ENCODE measurements at regions not wholly inside any gene's neighbourhood (a gene's known extent, or its start where the extent isn't known, plus 50 kb on each side); places are given as distances from the start of the nearest gene placed in this dataset.

- no peak for TF ChIP-seq CTCF (IDR thresholded peaks at IDR 0.05; ENCODE audit: insufficient read depth, low read depth, low read length)
- TF ChIP-seq EZH2 (IDR thresholded peaks at IDR 0.05; ENCODE audit: insufficient read depth, low read length), result no peak
Measured at GRCh38 chr6:21309807-21310221, 283.7 kb upstream of the SOX4 start.

Measured in astrocyte (in vitro differentiated cells and primary cell).